Breast epithelium (tissue), 3 donors: ENCODE measurements at regions not wholly inside any gene's neighbourhood (a gene's known extent, or its start where the extent isn't known, plus 50 kb on each side); places are given as distances from the start of the nearest gene placed in this dataset.

ENCODE experiments used
- CTCF ChIP-seq, 3 donors: fragments of 450-650 bp; IDR thresholded peaks; one replicate each; pipeline ENCODE4 v1.5.1; 2016 to 2017; ENCODE audit warnings: antibody characterized with exemption in 3 of 3, mild to moderate bottlenecking in 3 of 3, moderate library complexity in 3 of 3
- POLR2A ChIP-seq: fragments of 450-650 bp; IDR thresholded peaks from one replicate; pipeline ENCODE4 v1.6.1; 2016; ENCODE audit warnings: antibody characterized with exemption, mild to moderate bottlenecking, moderate library complexity

GRCh38 chr6:62371453-62372210, 85.6 kb upstream of the KHDRBS2 start:
- TF ChIP-seq POLR2A (no peak), CTCF (IDR thresholded peaks at IDR 0.05) (no peak)
